ENCODE measurements at regions not wholly inside any gene's neighbourhood (a gene's known extent, or its start where the extent isn't known, plus 50 kb on each side); places are given as distances from the start of the nearest gene placed in this dataset.

- TF ChIP-seq CTCF (IDR thresholded peaks at IDR 0.05; ENCODE audit: low read depth, low read length, poor library complexity, severe bottlenecking) = no peak
- no peak for TF ChIP-seq EZH2phosphoT487 (IDR thresholded peaks at IDR 0.05; ENCODE audit: borderline replicate concordance, low read length)
Observed at GRCh38 chr5:19047277-19047676, 940.7 kb downstream of the CDH18 start.
